ENCODE measurements at regions not wholly inside any gene's neighbourhood (a gene's known extent, or its start where the extent isn't known, plus 50 kb on each side); places are given as distances from the start of the nearest gene placed in this dataset.
"Not testable (repeated sequence)": the region's sequence is repeated elsewhere in the genome, so short reads cannot be mapped to it uniquely, and the experiment has no call there.

DNA sequence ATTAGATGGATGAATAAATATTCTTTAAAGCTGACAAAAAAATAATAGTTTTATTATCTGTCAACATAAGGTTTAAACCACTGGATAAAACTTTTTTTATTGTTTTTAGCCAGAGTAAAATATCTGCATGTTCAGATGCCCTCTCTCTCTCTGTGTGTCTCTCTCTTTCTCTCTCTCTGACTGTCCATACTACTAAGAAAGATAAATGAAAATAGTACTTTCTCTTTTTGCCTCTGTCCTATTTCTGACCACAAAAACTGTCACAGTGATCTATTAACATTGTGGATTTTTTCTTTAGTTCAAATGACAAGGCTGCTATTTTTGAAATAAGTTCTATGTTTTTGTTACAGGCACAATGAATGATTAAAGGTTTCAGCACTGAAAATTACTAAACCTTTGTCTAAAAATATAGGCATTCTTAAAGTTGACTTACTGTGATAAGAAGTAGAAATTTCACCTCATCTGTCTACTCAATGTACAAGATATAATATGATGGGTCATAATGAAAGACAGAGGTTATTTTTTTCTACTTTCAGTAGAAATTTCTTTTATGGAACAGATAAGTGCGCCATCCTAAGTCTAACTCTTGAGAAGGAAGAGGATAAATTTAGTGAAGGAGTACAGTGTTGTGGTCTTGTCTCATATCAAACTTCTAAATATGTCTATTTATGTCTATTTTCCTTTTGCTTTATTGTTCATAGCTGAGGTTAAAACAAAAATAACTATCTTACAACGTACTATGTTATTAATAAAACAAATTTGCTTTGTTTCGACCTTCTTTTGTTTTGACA lies 341.9 kb upstream of the EYS start:
- Mint-ChIP-seq H3K4me3 (no peak overlapping the region), H3K36me3 (ENCODE audit: low read depth) (no peaks in the 10 kb centered on the region), H3K27me3 (ENCODE audit: low read depth) (no peaks in the 10 kb centered on the region), H3K27ac (no peak overlapping the region), H3K4me1 (ENCODE audit: low read depth) (no peaks in the 10 kb centered on the region), H3K9me3 (ENCODE audit: insufficient read depth) (peaks cover 5% of the 10 kb centered on the region)
- ChIA-PET POLR2A (no interaction called here), CTCF (no interaction called here)
- no peak for ATAC-seq
- DNase-seq = no peak

DNA sequence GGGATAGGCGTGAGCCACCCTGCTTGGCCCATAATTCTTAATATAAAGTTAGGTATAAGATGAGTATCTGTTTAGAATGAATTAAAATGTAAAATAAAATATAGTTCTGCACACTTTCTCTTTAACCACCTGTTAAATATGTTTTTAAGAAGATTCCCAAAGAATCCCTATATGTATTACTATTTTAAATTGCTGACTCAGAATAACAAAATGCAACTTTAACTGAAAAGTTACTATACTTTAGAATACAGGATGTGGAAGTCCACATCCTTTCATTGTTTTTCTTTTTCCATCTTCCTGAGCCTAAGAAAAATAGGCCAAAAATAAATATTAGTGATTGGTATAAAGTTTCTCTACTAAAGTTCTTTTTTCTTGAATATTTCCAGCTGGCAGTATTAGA lies 325.6 kb upstream of the EYS start:
- Mint-ChIP-seq H3K27ac (no peak overlapping the region), H3K9me3 (ENCODE audit: insufficient read depth) (peaks cover 12% of the 10 kb centered on the region), H3K27me3 (ENCODE audit: low read depth) (no peaks in the 10 kb centered on the region), H3K4me3 (no peak overlapping the region), H3K4me1 (ENCODE audit: low read depth) (no peaks in the 10 kb centered on the region), H3K36me3 (ENCODE audit: low read depth) (no peaks in the 10 kb centered on the region)
- ChIA-PET CTCF (no interaction called here), POLR2A (no interaction called here)
- no peak for ATAC-seq
- DNase-seq = no peak

DNA sequence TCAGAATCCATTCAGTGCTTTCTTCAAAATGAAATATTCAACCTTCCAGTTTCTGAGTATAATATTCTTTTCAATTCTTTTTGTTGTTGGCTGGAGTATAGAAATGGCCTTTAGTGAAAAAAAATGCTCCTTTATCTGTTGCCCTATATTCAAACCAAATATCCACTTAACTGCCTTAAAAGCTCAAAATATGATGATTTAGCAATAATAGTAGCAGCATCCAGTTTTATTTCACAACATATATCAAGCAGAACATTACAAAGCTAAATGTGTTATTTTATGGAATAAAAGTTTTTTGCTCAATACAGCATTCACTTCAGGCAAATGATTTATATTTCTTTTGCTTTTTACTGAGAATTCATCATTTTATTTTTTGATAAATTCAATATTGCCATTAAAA lies 322.4 kb upstream of the EYS start:
- Mint-ChIP-seq H3K27me3 (ENCODE audit: low read depth) (no peaks in the 10 kb centered on the region), H3K27ac (no peak overlapping the region), H3K4me3 (no peak overlapping the region), H3K36me3 (ENCODE audit: low read depth) (no peaks in the 10 kb centered on the region), H3K4me1 (ENCODE audit: low read depth) (no peaks in the 10 kb centered on the region), H3K9me3 (ENCODE audit: insufficient read depth) (peaks cover 7% of the 10 kb centered on the region)
- POLR2A ChIA-PET = no interaction called here
- no peak for DNase-seq
- ATAC-seq = no peak
- CTCF ChIA-PET = no interaction called here

DNA sequence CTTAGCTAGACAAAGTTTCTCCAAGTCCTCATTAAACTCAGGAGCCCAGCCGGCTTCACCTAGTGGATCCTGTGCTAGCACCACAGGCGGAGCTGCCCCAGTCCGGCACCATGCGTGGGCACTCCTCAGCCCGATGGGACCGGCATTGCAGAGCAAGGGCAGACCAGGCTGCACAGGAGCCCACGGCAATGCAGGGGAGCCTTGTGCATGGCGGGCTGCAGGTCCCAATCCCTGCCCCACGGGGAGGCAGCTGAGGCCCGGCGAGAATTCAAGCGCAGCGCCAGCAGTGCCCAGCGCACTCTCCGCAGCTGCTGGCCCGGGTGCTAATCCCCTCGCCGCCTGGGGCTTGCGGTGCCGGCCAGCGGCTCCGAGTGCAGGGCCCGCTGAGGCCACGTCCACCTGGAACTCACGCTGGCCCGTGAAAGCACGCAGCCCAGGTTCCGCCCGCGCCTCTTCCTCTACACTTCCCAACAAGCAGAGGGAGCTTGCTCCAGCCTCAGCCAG lies 292.3 kb upstream of the EYS start:
- DNase-seq = no peak
- H3K4me3 Mint-ChIP-seq = no peak overlapping the region
- CTCF ChIA-PET = no interaction called here
- no peak for ATAC-seq
- H3K27ac Mint-ChIP-seq = no peak overlapping the region
- POLR2A ChIA-PET = no interaction called here
- H3K4me1 Mint-ChIP-seq (ENCODE audit: low read depth) = no peaks in the 10 kb centered on the region
- no peaks in the 10 kb centered on the region for H3K27me3 Mint-ChIP-seq (ENCODE audit: low read depth)
- no peaks in the 10 kb centered on the region for H3K36me3 Mint-ChIP-seq (ENCODE audit: low read depth)
- peaks cover 7% of the 10 kb centered on the region for H3K9me3 Mint-ChIP-seq (ENCODE audit: insufficient read depth)

DNA sequence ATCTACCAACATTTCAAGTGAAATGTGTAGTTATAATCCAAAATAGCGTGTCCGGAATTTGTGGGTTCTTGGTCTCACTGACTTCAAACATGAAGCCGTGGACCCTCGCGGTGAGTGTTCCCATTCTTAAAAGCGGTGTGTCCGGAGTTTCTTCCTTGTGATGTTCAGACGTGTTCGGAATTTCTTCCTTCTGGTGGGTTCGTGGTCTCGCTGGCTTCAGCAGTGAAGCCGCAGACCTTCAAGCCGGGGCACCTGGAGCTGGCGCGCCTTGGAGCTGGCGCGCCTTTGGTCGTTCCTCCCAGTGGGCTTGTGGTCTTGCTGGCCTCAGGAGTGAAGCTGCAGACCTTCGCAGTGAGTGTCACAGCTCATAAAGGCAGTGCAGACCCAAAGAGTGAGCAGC lies 291.5 kb upstream of the EYS start:
- CTCF ChIA-PET = no interaction called here
- ATAC-seq (no peak), DNase-seq (no peak)
- Mint-ChIP-seq H3K27ac (no peak overlapping the region), H3K4me1 (ENCODE audit: low read depth) (no peaks in the 10 kb centered on the region), H3K27me3 (ENCODE audit: low read depth) (no peaks in the 10 kb centered on the region), H3K36me3 (ENCODE audit: low read depth) (no peaks in the 10 kb centered on the region), H3K4me3 (no peak overlapping the region), H3K9me3 (ENCODE audit: insufficient read depth) (peaks cover 7% of the 10 kb centered on the region)
- POLR2A ChIA-PET = no interaction called here

DNA sequence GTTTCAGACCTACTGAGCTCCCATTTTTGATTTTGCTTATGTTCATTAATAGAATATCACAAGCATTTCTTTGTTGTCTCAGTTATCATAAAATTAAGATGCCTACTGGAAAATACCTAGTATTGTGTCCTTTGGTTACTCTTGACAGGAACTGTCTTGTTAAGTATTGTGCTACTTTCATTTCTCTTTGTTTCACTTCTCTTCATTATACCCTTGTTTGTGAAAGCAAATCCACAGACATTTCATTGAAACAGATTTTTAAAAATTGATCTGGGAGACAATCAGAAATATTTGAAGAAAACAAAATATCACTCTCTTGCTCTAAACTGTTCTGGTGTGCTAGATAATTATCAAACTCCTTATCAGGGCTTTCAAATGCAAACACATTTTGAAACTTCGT lies 290.5 kb upstream of the EYS start:
- ChIA-PET CTCF (no interaction called here), POLR2A (no interaction called here)
- Mint-ChIP-seq H3K4me3 (no peak overlapping the region), H3K4me1 (ENCODE audit: low read depth) (no peaks in the 10 kb centered on the region), H3K9me3 (ENCODE audit: insufficient read depth) (peaks cover 13% of the 10 kb centered on the region), H3K27ac (no peak overlapping the region), H3K36me3 (ENCODE audit: low read depth) (no peaks in the 10 kb centered on the region), H3K27me3 (ENCODE audit: low read depth) (no peaks in the 10 kb centered on the region)
- no peak for DNase-seq
- no peak for ATAC-seq

DNA sequence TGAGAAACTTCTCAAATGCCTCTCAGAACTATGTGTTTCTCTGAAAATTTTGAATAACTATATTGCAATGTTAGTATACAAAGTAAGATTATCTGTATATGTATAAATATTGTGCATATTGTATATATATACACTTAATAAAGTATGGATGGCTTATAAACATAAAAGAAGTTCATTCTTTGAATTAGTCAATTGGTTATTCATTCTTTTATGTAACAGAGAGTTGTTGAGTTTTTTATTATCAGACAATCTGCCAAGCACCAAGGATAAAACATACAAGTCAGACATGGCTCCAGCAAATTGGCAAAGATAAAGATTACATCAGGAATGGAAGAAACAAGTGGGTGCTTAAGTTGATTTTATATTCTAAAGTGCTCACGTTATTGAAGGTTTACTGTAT lies 289.1 kb upstream of the EYS start:
- CTCF ChIA-PET = no interaction called here
- no peak for DNase-seq
- Mint-ChIP-seq H3K27ac (no peak overlapping the region), H3K4me3 (no peak overlapping the region), H3K36me3 (ENCODE audit: low read depth) (no peaks in the 10 kb centered on the region), H3K4me1 (ENCODE audit: low read depth) (no peaks in the 10 kb centered on the region), H3K9me3 (ENCODE audit: insufficient read depth) (peaks cover 13% of the 10 kb centered on the region), H3K27me3 (ENCODE audit: low read depth) (no peaks in the 10 kb centered on the region)
- POLR2A ChIA-PET = no interaction called here
- no peak for ATAC-seq

DNA sequence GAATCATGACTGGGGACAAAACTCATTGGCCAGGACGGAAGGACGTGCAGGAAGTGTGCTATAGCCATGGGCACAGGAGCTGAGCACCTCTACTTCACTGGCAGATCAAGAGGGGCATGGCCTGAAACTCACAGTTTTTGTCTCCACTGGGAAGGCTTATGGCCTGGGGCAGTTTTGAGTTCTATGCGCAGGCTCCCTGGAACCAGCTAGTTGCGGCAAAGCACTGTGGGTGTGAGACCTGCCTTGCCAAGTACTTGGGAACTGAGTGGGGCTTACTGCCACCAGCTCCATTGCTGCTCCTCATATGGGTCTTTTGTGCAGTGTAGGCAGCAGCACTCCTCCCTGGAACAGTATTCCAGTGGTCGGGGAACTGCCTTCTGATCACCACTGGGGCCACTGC lies 282.6 kb upstream of the EYS start:
- Mint-ChIP-seq H3K27ac (no peak overlapping the region), H3K4me1 (ENCODE audit: low read depth) (no peaks in the 10 kb centered on the region), H3K9me3 (ENCODE audit: insufficient read depth) (peaks cover 28% of the 10 kb centered on the region), H3K27me3 (ENCODE audit: low read depth) (no peaks in the 10 kb centered on the region), H3K36me3 (ENCODE audit: low read depth) (no peaks in the 10 kb centered on the region), H3K4me3 (no peak overlapping the region)
- ATAC-seq (no peak), DNase-seq (no peak)
- CTCF ChIA-PET = no interaction called here
- POLR2A ChIA-PET = no interaction called here

DNA sequence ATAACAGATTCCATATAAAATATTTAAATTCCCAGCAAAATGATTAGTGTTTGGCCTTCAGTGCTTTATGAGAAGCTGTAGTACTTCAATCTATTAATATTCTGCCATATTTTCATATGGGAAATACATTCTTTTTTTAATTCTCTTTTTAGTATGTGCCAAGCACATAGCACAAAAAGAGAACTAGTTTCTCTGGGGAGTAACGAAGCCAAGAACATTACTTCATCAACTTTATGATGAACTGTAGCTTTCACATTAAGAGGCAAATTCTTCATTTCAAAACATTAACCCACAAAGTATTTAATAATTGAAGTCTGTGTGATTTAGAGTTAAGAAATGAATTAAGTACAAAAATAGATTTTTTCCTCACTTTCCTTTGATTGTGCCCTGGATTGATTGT lies 281.0 kb upstream of the EYS start:
- Mint-ChIP-seq H3K36me3 (ENCODE audit: low read depth) (no peaks in the 10 kb centered on the region), H3K27ac (no peak overlapping the region), H3K4me3 (no peak overlapping the region), H3K9me3 (ENCODE audit: insufficient read depth) (peaks cover 26% of the 10 kb centered on the region), H3K27me3 (ENCODE audit: low read depth) (no peaks in the 10 kb centered on the region), H3K4me1 (ENCODE audit: low read depth) (no peaks in the 10 kb centered on the region)
- ATAC-seq = no peak
- DNase-seq = no peak
- POLR2A ChIA-PET = no interaction called here
- CTCF ChIA-PET = no interaction called here

DNA sequence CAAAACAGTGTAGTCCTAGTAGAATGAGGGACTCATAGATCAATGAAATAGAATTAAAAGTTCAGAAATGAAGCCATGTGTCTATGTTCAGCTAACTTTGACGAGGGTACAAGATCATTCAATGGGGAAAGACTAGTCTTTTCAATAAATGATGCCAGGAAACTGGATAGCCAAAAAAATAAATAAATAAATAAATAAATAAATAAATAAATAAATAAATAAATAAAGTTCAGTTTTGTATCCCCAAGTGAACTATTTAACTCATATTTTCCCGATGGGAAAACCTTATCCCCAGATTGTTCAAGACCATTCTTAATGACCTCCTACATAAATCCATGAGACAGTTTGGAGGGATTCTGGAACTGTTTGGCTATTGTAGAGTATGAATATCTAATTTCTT lies 277.1 kb upstream of the EYS start:
- H3K27ac Mint-ChIP-seq = no peak overlapping the region
- no peak overlapping the region for H3K4me3 Mint-ChIP-seq
- H3K36me3 Mint-ChIP-seq (ENCODE audit: low read depth) = no peaks in the 10 kb centered on the region
- ChIA-PET CTCF (no interaction called here), POLR2A (no interaction called here)
- DNase-seq (no peak), ATAC-seq (no peak)
- H3K9me3 Mint-ChIP-seq (ENCODE audit: insufficient read depth) = peaks cover 49% of the 10 kb centered on the region
- H3K27me3 Mint-ChIP-seq (ENCODE audit: low read depth) = no peaks in the 10 kb centered on the region
- H3K4me1 Mint-ChIP-seq (ENCODE audit: low read depth) = no peaks in the 10 kb centered on the region

DNA sequence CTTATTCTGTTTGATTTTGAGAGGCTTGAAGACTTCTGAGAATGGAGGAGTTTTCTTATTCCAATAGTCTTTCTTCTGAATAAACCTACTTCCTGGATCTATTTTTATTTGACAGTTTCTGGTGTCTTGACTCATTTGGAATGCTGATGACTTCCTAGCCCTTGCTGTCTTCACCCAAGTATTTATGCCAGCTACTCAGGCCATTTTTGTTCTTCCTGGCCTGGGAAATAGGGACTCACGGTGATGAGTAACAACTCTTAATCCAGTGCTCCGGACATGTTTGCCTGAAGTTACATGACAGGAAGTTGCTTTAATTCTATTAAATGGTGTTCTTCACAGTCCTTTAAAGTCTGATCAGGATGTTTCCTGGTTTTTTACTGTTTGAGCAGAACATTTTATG lies 272.1 kb upstream of the EYS start:
- Mint-ChIP-seq H3K4me3 (no peak overlapping the region), H3K36me3 (ENCODE audit: low read depth) (no peaks in the 10 kb centered on the region), H3K4me1 (ENCODE audit: low read depth) (no peaks in the 10 kb centered on the region), H3K9me3 (ENCODE audit: insufficient read depth) (peaks cover 24% of the 10 kb centered on the region), H3K27ac (no peak overlapping the region), H3K27me3 (ENCODE audit: low read depth) (no peaks in the 10 kb centered on the region)
- DNase-seq (no peak), ATAC-seq (no peak)
- CTCF ChIA-PET = no interaction called here
- POLR2A ChIA-PET = no interaction called here

DNA sequence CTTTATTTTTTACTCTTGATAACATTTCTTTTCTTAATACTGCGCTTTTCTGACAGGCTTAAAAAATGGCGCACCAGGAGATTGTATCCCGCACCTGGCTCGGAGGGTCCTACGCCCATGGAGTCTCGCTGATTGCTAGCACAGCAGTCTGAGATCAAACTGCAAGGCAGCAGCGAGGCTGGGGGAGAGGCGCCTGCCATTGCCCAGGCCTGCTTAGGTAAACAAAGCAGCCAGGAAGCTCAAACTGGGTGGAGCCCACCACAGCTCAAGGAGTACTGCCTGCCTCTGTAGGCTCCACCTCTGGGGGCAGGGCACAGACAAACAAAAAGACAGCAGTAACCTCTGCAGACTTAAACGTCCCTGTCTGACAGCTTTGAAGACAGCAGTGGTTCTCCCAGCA lies 264.2 kb upstream of the EYS start:
- H3K36me3 Mint-ChIP-seq (ENCODE audit: low read depth); H3K27me3 Mint-ChIP-seq (ENCODE audit: low read depth); H3K9me3 Mint-ChIP-seq (ENCODE audit: insufficient read depth); H3K27ac Mint-ChIP-seq; H3K4me1 Mint-ChIP-seq (ENCODE audit: low read depth); H3K4me3 Mint-ChIP-seq; DNase-seq; POLR2A ChIA-PET; ATAC-seq; CTCF ChIA-PET: not testable (repeated sequence)

DNA sequence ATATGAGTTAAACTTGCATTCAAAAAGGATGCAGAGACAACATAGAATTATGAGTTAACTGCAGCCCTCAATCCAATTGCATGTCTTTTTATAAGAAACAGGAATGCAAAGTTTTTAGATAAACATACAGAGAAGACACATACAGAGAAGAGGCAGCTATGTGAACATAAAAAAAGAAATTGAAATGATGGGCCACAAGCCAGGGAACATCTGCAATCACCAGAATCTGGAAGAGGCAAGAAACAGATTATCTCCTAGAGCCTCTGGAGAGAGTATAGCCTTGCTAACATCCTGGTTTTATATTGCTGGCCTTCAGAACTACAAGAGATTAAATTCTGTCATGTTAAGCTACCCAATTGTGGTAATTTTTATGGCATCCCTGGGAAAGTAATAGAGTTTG lies 257.2 kb upstream of the EYS start:
- Mint-ChIP-seq H3K4me3 (no peak overlapping the region), H3K4me1 (ENCODE audit: low read depth) (no peaks in the 10 kb centered on the region), H3K27ac (no peak overlapping the region), H3K27me3 (ENCODE audit: low read depth) (no peaks in the 10 kb centered on the region), H3K9me3 (ENCODE audit: insufficient read depth) (peaks cover 13% of the 10 kb centered on the region), H3K36me3 (ENCODE audit: low read depth) (no peaks in the 10 kb centered on the region)
- ATAC-seq = no peak
- DNase-seq = no peak
- POLR2A ChIA-PET = no interaction called here
- CTCF ChIA-PET = no interaction called here
